ENCODE measurements at regions not wholly inside any gene's neighbourhood (a gene's known extent, or its start where the extent isn't known, plus 50 kb on each side); places are given as distances from the start of the nearest gene placed in this dataset.
A peak's percentile ranks its signal among the peaks of the same experiment; 100 is the strongest.

DNA sequence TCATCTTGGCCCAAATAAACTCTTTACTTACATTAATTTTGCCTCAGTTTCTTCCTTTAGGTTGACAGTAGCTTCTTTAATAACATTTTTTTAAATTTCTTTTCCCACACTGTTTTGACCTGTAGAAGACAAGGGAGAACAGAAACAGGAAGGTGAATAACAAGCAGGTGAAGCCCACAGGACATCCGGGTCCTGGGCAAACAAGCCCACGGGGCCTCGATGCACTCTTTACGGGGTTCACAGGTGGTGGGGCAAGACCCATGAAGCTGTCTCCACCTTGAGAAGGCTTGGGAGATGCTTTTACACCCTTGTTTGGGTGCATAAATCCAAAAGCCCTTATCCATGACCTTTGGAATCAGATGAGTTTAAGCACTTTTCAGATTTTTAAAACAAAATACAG lies 301.0 kb upstream of the MGAT5 start:
- ATAC-seq: no peak
- no peak for TF ChIP-seq POLR2A (IDR thresholded peaks at IDR 0.05)
- TF ChIP-seq, protein P1, sequence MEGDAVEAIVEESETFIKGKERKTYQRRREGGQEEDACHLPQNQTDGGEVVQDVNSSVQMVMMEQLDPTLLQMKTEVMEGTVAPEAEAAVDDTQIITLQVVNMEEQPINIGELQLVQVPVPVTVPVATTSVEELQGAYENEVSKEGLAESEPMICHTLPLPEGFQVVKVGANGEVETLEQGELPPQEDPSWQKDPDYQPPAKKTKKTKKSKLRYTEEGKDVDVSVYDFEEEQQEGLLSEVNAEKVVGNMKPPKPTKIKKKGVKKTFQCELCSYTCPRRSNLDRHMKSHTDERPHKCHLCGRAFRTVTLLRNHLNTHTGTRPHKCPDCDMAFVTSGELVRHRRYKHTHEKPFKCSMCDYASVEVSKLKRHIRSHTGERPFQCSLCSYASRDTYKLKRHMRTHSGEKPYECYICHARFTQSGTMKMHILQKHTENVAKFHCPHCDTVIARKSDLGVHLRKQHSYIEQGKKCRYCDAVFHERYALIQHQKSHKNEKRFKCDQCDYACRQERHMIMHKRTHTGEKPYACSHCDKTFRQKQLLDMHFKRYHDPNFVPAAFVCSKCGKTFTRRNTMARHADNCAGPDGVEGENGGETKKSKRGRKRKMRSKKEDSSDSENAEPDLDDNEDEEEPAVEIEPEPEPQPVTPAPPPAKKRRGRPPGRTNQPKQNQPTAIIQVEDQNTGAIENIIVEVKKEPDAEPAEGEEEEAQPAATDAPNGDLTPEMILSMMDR (IDR thresholded peaks at IDR 0.05): no peak
- Histone ChIP-seq H3K27me3 (no peaks in the 10 kb centered on the region), H3K9me3 (no peaks in the 10 kb centered on the region), H3K4me3 (no peak overlapping the region), H3K27ac (no peak overlapping the region), H3K4me1 (no peaks in the 10 kb centered on the region), H3K36me3 (no peaks in the 10 kb centered on the region)
- intact Hi-C loops (cut with DNase I): no loop called here
- WGBS (ENCODE audit: insufficient coverage, low coverage, low lambda C conversion rate, missing lambda C conversion rate): 67% methylated on average over 4 of the region's 4 CpGs
- DNase-seq: no peak

DNA sequence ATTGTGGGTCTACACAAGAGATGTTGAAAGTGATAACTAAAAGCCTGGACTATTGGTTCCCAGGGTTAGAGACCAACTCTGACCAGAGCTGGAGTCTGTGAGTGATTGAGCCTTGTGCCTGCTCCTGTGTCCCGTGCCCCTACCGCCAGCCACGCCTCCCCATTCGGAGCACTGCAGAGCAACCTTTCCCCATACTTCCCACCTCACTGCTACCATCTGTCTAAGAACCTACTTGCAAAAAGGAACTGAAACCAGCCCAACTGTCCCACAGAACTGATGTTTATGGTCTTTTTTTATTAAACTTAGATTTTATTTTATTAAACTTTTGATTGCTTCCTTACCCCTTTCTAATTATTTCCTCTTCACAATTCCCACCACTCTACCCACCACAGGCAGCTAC lies 300.3 kb upstream of the MGAT5 start:
- intact Hi-C loops (cut with DNase I): no loop called here
- TF ChIP-seq, protein P1 (IDR thresholded peaks at IDR 0.05): no peak
- no peak for TF ChIP-seq POLR2A (IDR thresholded peaks at IDR 0.05)
- Histone ChIP-seq H3K36me3 (no peaks in the 10 kb centered on the region), H3K9me3 (no peaks in the 10 kb centered on the region), H3K4me3 (no peak overlapping the region), H3K27me3 (no peaks in the 10 kb centered on the region), H3K27ac (no peak overlapping the region), H3K4me1 (no peaks in the 10 kb centered on the region)
- WGBS (ENCODE audit: insufficient coverage, low coverage, low lambda C conversion rate, missing lambda C conversion rate): 53% methylated on average over 4 of the region's 4 CpGs
- no peak for DNase-seq
- peak in 1 of 4 donors; percentile 13 for ATAC-seq

DNA sequence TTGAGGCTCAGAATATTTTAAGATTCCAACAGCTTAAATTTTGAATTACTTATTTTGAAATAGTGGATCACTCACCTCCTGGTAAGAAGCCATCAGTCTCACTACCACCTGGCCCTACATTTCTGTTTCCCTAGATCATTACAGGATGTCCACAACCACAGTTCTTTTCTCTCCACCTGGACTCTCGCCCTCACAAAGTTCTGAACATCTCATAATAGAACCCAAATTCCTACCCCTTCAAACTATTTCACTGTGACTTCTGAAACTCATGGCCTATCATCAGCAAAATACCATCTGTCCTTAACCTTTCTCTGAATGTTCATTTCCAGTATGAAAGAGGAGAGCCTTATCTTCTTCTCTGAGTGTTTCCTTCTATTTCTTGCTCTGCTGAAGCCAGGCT lies 299.2 kb upstream of the MGAT5 start:
- WGBS (ENCODE audit: insufficient coverage, low coverage, low lambda C conversion rate, missing lambda C conversion rate): 38% methylated on average over 1 of the region's 1 CpG

DNA sequence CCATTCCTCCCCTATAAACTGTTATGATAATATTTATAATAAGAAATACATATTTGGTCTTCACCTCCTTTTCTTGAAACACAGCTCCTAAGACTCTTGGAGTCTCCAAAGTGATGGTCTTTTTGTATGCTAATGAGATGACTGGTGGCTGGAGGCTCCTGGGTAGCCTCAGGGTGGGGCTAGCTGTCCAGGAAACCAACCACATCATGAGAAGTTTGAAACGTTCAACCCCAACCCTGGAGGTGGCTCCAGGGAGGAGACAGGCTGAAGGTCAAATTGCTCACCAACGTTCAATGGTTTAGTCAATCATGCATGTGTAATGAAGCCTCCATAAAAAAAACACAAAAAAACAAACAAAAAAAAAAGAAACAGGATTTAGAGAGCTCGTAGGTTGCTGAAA lies 298.7 kb upstream of the MGAT5 start:
- ATAC-seq (no peak), DNase-seq (no peak)
- Histone ChIP-seq H3K4me1 (no peaks in the 10 kb centered on the region), H3K27me3 (no peaks in the 10 kb centered on the region), H3K4me3 (no peak overlapping the region), H3K27ac (no peak overlapping the region), H3K36me3 (no peaks in the 10 kb centered on the region), H3K9me3 (no peaks in the 10 kb centered on the region)
- TF ChIP-seq, protein P1 (IDR thresholded peaks at IDR 0.05): no peak
- TF ChIP-seq POLR2A (IDR thresholded peaks at IDR 0.05): no peak
- intact Hi-C loops (cut with DNase I): no loop called here
- WGBS (ENCODE audit: insufficient coverage, low coverage, low lambda C conversion rate, missing lambda C conversion rate): 20% methylated on average over 3 of the region's 3 CpGs

More for the DNA sequence above, 299.2 kb upstream of the MGAT5 start:
- Histone ChIP-seq H3K27me3 (no peaks in the 10 kb centered on the region), H3K9me3 (no peaks in the 10 kb centered on the region), H3K4me1 (no peaks in the 10 kb centered on the region), H3K27ac (no peak overlapping the region), H3K4me3 (no peak overlapping the region), H3K36me3 (no peaks in the 10 kb centered on the region)
- DNase-seq (no peak), ATAC-seq (no peak)
- intact Hi-C loops (cut with DNase I): no loop called here
- TF ChIP-seq, protein P1 (IDR thresholded peaks at IDR 0.05): no peak
- TF ChIP-seq POLR2A (IDR thresholded peaks at IDR 0.05): no peak

DNA sequence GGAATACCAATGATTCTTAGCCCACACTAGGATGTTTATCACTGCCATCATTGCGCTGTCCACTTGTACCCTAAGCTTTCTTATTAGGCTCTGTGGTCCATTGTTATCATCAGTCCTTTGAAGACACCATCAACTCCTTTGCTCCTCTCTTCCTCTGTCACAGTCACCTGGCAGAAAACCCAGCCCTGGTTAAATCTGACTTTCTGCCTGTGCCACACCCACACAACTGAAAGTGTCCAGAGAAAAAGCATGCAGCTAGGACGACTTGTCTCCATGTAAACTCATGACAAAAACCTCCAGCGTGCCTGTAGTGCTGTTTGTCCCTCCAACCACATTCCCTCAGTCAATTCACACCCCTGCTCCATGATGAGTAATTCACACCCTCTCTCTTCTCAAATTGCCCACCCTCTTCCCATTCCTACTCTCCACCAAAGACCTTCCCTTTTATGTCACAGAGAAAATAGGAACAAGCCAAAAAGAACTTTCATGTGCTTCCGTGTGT lies 297.4 kb upstream of the MGAT5 start:
- H3K4me1 ChIP-seq: no peaks in the 10 kb centered on the region
- intact Hi-C loops (cut with DNase I): no loop called here
- no peaks in the 10 kb centered on the region for H3K27me3 ChIP-seq
- no peak overlapping the region for H3K4me3 ChIP-seq
- no peak overlapping the region for H3K27ac ChIP-seq
- TF ChIP-seq, protein P1 (IDR thresholded peaks at IDR 0.05): no peak
- no peak for TF ChIP-seq POLR2A (IDR thresholded peaks at IDR 0.05)
- ATAC-seq (no peak), DNase-seq (no peak)
- H3K9me3 ChIP-seq: no peaks in the 10 kb centered on the region
- H3K36me3 ChIP-seq: no peaks in the 10 kb centered on the region
- 45% methylated on average over 4 of the region's 4 CpGs for WGBS (ENCODE audit: insufficient coverage, low coverage, low lambda C conversion rate, missing lambda C conversion rate)

Data from right lobe of liver (tissue), 6 donors.